ENCODE measurements at regions not wholly inside any gene's neighbourhood (a gene's known extent, or its start where the extent isn't known, plus 50 kb on each side); places are given as distances from the start of the nearest gene placed in this dataset.

DNA sequence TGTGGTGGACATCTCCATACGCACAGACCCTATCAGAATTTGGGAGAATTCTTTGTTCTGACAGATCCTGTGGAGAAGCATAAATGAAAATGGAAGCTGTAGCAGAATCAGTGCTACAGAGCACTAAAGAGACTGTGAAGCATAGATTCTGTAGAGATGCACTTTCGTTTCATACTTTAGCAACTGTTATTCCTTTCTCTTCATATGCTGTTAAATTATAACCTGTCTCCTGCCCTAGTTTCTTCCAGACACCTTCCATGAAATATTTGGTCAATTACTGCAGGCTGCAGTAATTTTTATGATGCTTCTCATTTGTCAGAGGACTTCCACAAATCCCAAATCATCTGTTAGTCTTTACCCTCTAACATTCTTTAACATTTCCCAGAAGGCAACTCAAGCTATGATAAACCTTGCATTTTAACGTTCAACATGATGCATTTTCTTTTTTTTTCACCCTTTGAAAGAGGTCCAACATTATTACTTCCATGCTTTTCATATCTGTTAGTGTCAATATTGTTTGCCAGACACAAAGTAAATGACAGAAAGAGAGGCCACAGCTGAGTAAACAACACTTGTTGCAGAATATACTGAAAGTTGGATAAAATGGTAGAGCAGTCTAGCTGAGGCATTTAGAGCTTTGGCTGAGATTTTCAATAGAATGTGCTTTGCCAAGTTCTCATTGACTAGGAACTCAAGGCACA is 412.7 kb downstream of the LMO7 start:
- TF ChIP-seq CTCF (IDR thresholded peaks at IDR 0.05; ENCODE audit: low read depth, low read length), result no peak
- H3K36me3 ChIP-seq, result no peaks in the 10 kb centered on the region
- H3K4me1 ChIP-seq, result no peaks in the 10 kb centered on the region
- no peak overlapping the region for H3K4me3 ChIP-seq (ENCODE audit: low read depth, low read length)
- no peak for DNase-seq
- H3K9me3 ChIP-seq, result no peaks in the 10 kb centered on the region
- no peaks in the 10 kb centered on the region for H3K27me3 ChIP-seq

DNA sequence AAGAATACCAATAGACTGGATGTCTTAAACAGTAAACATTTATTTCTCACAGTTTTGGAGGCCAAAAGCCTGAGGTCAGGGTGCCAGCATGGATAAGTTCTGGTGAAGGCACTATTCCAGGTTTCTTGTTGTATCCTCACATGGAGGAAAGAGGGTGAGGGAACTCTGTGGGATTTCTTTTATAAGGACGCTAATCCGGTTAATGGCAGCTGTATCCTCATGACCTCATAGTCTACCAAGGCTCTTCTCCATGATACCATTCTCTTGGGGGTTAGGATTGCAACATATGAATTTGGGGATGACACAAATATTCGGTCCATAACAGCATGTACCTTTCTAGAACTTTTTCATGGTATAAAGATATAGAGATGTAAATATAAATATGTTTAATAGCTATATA is 412.0 kb downstream of the LMO7 start:
- no peak for DNase-seq
- H3K27me3 ChIP-seq, result no peaks in the 10 kb centered on the region
- no peaks in the 10 kb centered on the region for H3K4me1 ChIP-seq
- no peak overlapping the region for H3K4me3 ChIP-seq (ENCODE audit: low read depth, low read length)
- TF ChIP-seq CTCF (IDR thresholded peaks at IDR 0.05; ENCODE audit: low read depth, low read length), result no peak
- H3K36me3 ChIP-seq, result no peaks in the 10 kb centered on the region
- no peaks in the 10 kb centered on the region for H3K9me3 ChIP-seq

DNA sequence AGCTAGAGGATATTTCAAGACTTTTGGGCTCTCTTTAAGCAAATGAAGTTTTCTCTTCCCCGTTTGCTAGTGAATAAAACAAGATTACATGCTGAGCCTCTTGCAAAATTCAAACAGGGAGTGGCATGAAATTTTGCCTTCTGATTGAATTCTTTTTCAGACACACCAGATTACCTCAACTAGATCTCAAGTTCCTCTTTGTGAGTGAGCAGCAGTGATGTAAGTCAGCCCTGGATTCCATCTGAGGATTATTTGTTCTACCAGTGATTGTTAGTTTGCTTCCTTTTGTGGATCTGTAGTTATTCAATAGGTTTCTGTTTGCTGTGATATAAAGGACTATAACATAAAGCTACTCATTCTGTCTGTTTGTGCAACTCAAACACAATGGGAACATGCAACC is 407.7 kb downstream of the LMO7 start:
- H3K9me3 ChIP-seq, result no peaks in the 10 kb centered on the region
- H3K4me1 ChIP-seq, result no peaks in the 10 kb centered on the region
- no peak for TF ChIP-seq CTCF (IDR thresholded peaks at IDR 0.05; ENCODE audit: low read depth, low read length)
- no peak overlapping the region for H3K4me3 ChIP-seq (ENCODE audit: low read depth, low read length)
- no peaks in the 10 kb centered on the region for H3K27me3 ChIP-seq
- no peak for DNase-seq
- no peaks in the 10 kb centered on the region for H3K36me3 ChIP-seq

- no peaks in the 10 kb centered on the region for H3K36me3 ChIP-seq
- no peak overlapping the region for H3K4me3 ChIP-seq (ENCODE audit: low read depth, low read length)
- no peak for DNase-seq
- no peak for TF ChIP-seq CTCF (IDR thresholded peaks at IDR 0.05; ENCODE audit: low read depth, low read length)
- H3K4me1 ChIP-seq, result no peaks in the 10 kb centered on the region
- H3K9me3 ChIP-seq, result no peaks in the 10 kb centered on the region
- no peaks in the 10 kb centered on the region for H3K27me3 ChIP-seq
Measured at GRCh38 chr13:76038920-76039716, 403.0 kb downstream of the LMO7 start.

GRCh38 chr13:76036176-76036575 is 400.0 kb downstream of the LMO7 start:
- Histone ChIP-seq H3K4me1 (no peaks in the 10 kb centered on the region), H3K9me3 (no peaks in the 10 kb centered on the region), H3K36me3 (no peaks in the 10 kb centered on the region), H3K4me3 (ENCODE audit: low read depth, low read length) (no peak overlapping the region), H3K27me3 (no peaks in the 10 kb centered on the region)
- DNase-seq, result no peak
- no peak for TF ChIP-seq CTCF (IDR thresholded peaks at IDR 0.05; ENCODE audit: low read depth, low read length)

GRCh38 chr13:76035711-76036110 is 399.6 kb downstream of the LMO7 start:
- TF ChIP-seq CTCF (IDR thresholded peaks at IDR 0.05; ENCODE audit: low read depth, low read length), result no peak
- H3K9me3 ChIP-seq, result no peaks in the 10 kb centered on the region
- H3K4me1 ChIP-seq, result no peaks in the 10 kb centered on the region
- no peak for DNase-seq
- no peaks in the 10 kb centered on the region for H3K27me3 ChIP-seq
- no peaks in the 10 kb centered on the region for H3K36me3 ChIP-seq
- H3K4me3 ChIP-seq (ENCODE audit: low read depth, low read length), result no peak overlapping the region
